CD4-positive, alpha-beta T cell treated with Interleukin-21 for 1 hour (primary cell): ENCODE measurements at regions not wholly inside any gene's neighbourhood (a gene's known extent, or its start where the extent isn't known, plus 50 kb on each side); places are given as distances from the start of the nearest gene placed in this dataset.

Experiments
- DNase-seq: peaks from one replicate; pipeline ENCODE4 v3.0.0-alpha.2; 2020

DNA sequence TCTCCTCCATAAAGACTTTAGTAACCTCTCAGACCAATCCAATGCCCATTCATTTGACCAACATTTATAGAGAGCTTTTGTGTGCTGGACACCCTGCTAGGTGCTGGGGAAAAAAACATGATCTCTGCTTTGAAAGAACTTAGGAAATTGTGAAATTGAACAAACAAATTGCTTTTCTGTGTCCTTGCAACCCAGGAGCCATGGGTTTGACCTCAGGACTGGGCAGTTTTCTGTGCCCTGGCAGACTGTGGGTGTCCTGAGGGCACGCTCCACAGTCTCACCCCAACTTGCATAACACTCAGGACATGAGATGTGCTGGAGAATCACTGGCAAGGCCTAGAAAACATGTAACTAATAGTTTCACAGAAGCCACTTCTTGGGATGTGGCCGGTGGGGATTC, 429.1 kb upstream of the ZMIZ1 start:
- no peak for DNase-seq

- no peak for DNase-seq
Observed at GRCh38 chr10:78640796-78641636, 427.8 kb upstream of the ZMIZ1 start.

DNA sequence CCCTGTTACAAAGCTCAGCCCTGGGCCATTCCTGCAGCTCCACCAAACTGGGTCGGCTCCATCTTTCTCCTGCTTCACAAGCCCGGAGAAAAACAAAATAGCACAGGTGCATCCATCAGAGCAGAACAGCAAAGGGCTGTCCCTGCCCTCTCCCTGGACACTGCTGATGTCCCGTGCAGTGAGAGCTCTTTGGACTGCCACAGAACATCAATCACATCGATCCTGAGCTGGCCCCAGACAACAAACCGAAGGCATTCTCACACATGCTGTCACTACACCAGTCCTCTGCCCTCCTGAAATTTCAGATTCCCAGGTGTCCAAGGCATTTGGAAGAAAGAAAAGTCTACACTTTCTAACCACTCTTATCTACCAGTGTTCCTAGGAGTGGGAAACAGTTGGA, 427.1 kb upstream of the ZMIZ1 start:
- no peak for DNase-seq

GRCh38 chr10:78642269-78642816, 426.4 kb upstream of the ZMIZ1 start:
- DNase-seq = no peak

DNA sequence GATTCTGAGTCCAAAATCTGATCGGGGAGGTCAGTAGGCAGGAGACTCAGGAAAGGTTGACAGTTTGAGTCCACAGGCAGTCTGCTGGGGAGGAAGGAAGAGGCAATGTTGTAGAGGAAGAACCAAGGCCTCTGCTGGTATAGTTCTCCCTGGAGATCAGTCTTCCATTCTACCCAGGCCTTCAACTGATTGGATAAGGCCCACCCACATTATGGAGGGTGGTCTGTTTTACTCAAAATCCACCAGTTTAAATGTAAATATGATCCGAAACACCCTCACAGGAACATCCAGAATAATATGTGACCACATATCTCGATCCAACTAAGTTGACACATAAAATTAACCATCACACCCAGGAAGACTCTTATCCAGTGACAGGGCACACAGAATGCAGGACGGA, 425.3 kb upstream of the ZMIZ1 start:
- DNase-seq = no peak

DNA sequence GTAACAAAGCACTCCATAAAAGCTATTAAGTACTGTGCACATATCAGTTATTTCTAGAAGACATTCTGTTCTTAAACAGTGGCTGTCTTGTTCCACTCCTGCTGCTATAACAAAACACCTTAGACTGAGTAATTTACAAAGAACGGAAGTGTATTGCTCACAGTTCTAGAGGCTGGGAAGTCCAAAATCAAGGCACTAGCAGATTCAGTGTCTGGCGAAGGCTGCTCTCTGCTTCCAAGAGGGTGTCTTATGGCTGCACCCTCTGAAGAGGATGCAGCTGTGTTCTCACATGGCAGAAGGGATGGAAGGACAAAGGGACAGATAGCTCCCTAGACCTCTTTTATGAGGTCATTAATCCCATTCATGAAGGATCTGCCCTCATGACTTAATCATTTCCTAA, 424.2 kb upstream of the ZMIZ1 start:
- DNase-seq = no peak

DNA sequence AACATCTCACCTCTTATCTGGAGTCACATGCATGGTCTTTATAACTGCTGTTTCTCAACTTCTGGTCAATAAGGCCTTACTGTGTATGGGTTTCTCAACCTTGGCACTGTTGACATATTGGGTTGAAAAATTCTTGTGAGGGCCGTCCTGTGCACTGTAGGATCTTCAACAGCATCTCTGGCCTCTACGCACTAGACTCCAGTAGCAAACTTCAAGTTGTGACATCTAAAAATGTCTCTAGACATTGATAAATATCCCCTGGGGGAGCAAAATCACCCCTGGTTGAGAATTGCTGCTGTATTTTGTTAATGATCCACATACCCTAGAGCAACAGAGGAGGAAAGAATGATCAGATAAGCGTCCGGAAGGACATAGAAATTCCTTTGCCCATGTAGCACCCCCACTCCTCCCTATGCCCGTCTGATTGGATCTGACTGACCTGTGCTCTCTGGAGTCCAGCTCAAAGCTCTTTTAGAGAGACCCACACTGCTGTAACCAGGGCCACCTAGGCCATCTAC, 423.5 kb upstream of the ZMIZ1 start:
- no peak for DNase-seq

DNA sequence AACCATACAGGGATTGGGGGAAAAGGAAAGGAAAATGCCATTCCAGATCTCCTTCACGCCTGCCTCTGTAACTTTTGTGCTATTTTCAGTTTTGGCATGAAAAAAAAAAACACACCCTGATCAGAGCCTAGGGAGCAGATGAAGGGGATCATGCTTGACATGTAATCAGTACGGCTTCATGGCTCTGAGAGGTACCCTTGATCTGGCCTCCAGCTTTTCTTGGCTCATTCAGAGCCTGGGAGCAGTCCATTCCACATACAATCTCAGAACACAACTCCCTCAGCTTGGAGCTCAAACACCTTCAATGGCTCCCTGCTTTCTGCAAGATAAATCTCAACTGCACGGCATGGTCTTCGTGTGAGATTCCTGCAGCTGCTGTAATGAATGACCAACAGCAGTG, 422.8 kb upstream of the ZMIZ1 start:
- no peak for DNase-seq

DNA sequence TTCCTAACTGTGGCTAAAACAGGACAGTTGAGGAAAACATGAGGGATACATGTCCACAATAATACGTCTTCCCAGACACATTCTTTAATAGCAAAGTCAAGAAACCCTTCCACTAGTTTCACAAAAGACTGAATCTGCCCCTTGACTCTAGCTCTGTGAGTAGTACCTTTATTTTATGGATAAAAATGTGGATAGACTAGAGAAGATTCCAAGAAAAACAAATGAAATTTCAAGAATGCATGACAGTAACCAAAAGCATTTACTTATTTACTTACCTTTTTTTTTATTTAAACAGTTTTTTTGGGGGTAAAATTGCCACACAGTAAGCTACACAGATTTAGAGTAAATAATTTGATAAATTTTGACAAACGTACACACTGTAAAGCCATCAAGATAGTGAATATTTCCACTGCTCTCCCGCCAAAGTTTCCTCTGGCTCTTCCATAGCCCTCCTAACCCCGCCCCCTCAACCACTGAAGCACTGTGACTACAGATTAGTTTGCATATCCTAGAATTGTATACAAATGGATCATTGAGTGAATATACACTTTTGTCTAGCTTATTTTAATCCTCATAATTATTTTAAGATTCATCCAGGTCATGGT, 420.4 kb upstream of the ZMIZ1 start:
- DNase-seq = no peak

DNA sequence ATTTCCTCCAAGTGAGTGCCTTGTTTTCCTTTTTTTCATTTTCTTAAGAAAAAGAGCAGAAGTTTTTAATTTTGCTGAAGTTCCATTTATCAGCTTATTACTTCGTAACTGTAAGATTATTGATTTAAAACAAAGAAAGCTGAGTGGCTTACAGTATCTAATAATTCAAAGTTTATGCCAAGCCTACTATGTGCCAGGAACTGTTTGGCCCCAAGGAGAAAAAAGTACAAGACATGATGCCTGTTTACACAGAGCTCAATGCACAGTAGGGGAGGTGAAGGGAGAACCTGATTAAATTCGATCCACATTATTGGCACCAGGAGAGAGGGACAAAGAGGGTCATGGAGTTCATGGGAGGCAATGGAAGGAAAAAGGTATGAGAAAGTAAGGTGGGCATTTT, 419.3 kb upstream of the ZMIZ1 start:
- no peak for DNase-seq

DNA sequence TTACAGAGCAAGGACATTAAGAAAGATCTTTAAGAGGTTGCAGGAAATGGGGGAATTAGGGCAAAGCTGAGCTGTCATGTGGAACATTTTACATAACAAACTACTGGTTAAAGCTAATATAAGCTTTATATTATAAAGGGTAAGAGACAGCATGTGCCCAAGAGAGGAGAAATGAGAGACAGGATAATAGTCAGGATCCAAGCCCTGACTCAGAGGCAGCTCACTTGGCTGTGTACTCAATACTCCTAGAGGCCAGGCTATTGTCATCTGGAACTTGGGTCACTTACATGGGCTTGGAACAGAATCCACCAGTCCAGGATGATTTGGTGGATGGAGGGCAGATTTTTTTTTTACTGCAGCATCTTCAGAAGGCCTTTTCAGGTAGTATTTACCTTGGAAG, 418.6 kb upstream of the ZMIZ1 start:
- DNase-seq = no peak

GRCh38 chr10:78651287-78651686, 417.5 kb upstream of the ZMIZ1 start:
- DNase-seq = no peak

DNA sequence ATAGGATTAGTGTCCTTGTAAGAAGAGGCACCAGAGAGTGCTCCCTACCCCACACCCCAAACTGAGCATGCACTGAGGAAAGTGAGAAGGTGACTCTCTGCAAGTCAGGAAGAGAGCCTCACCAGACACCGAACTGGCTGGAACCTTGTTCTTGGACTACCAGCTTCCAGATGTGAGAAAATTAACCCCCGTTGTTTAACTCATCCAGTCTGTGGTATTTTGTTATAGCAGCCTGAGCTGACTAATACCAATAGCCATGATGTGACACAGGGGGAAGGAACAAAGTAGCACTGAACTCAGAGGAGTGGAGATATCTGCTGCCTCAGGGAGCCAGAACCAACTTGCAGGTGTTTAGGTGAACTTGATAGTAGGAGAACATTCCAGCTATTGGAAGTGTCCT, 415.2 kb upstream of the ZMIZ1 start:
- DNase-seq = no peak

DNA sequence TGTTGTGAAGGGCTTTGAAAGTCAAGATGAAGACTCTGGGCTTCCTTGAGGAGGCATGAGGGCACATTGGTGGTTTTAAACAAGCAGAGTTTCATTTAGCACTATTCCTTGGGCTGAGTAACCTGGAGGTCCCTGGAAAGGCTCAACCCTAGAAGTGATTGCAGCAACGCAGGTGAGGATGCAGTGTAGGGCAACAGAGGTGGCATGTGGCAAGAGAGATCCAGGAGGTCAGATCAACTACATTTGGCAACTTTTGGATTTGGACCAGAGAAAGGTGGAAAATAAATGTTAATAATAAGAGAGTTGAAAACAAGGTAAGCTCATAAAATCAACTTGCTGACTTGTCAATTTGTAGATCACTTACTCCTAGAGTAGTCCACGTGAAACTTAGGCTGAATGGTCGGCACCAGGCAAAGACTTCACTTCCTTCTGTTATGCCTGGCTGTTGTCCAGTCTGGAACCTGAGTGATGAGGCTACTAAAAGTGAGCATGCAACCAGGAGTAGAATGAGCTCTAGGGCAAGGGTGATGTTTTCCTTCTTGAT, 414.6 kb upstream of the ZMIZ1 start:
- DNase-seq = no peak

DNA sequence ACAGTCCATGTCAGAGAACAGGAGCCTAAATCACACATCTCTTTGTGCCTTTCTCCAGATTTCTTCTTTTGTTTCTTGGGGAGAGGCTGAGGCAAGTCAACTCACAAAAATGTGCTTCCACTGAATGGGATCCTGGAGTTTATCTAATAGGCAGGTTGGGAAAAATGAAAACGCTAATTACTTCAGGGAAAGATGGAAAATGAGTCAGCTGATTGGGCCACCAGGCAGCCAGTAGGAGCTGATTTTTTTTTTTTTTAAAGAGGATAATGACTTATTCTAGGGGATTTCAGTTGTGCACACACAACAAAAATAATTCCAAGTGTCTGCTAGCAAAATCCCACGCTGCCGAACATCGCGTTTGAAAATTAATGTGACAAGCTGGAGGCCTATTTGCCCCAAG, 412.8 kb upstream of the ZMIZ1 start:
- DNase-seq = no peak

- no peak for DNase-seq
Observed at GRCh38 chr10:78656417-78657162, 412.2 kb upstream of the ZMIZ1 start.

- DNase-seq = peak; percentile 49
Observed at GRCh38 chr10:78657163-78657861, 411.5 kb upstream of the ZMIZ1 start.

- DNase-seq = no peak
Observed at GRCh38 chr10:78657862-78658165, 411.0 kb upstream of the ZMIZ1 start.

DNA sequence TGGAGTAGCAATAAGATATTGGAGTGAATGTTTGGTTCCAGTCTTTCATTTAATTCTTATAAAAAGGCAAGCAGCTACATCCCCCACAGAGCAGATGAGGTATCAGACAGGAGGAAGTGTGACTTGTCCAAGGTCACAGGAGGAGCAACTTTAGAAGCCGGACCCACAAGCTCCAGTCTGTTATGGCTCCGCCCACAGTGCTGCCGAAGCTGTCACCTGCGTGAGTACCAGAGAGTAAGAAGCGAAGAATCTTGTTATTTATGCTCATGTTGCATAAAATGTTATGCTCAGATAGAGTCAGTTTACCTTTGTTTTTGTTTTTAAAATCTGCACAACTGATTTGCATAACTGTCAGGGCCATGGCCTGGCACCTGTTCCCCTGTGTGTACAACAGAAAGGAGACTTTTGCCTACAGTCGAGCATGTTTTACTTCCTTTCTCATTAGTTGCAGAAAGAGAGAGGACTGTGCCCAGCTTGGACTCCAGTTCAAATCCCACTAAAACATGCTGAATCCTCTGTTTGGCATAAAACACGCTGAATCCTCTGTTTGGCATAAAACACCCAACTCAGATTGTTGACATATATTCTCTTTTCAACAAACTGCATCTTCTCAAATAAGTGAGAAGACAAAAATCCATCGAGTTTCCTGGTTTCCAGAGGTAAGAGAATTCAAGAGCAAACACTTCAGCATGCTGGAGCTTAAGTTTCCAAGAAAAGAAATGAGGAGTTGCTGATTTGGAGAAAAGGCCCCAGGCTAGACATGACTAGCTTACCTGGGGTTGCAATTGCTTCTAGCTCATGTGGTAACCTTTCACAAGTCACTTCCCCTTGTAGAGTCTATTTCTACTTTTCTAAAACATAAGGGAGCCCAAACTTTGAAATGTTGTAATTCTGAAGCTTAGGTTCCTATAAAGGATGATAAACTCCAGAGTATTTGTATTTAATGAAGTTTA, 409.8 kb upstream of the ZMIZ1 start:
- no peak for DNase-seq

GRCh38 chr10:78659598-78659967, 409.2 kb upstream of the ZMIZ1 start:
- no peak for DNase-seq

- DNase-seq = no peak
Observed at GRCh38 chr10:78660446-78661106, 408.2 kb upstream of the ZMIZ1 start.
